Keratinocyte (primary cell): ENCODE measurements at regions not wholly inside any gene's neighbourhood (a gene's known extent, or its start where the extent isn't known, plus 50 kb on each side); places are given as distances from the start of the nearest gene placed in this dataset.

Source experiments
- DNase-seq: peaks from one replicate; pipeline ENCODE4 v3.0.0-alpha.2; 2011; ENCODE audit warnings: low read depth, missing footprints, low spot score
- FAIRE-seq: peaks from 2 replicates; lab custom pipeline; 2011; peaks lifted over from hg19 to GRCh38; lab: Jason Lieb, UNC
- H2AFZ ChIP-seq: 2 replicates; pipeline ENCODE4 v1.6.0; 2012; ENCODE audit warnings: low read length, control low read depth, inconsistent platforms; ENCODE audit not compliant: control insufficient read depth
- H3K27ac ChIP-seq: 2 replicates; pipeline ENCODE4 v1.5.1; 2011; ENCODE audit warnings: low read length; ENCODE audit not compliant: control insufficient read depth, insufficient read depth
- H3K27me3 ChIP-seq: 3 replicates; pipeline ENCODE4 v1.6.0; 2011; ENCODE audit warnings: low read length; ENCODE audit not compliant: control insufficient read depth, insufficient read depth; ENCODE audit errors: extremely low read depth
- H3K36me3 ChIP-seq, 2 experiments: 2 replicates in 1 of 2; 3 replicates in 1 of 2; pipeline ENCODE4 v1.5.1; 2011; ENCODE audit warnings: low read length in 2 of 2, mild to moderate bottlenecking in 1 of 2; ENCODE audit not compliant: control insufficient read depth in 2 of 2, insufficient read depth in 2 of 2; ENCODE audit errors: extremely low read depth in 1 of 2
- H3K4me1 ChIP-seq: 3 replicates; pipeline ENCODE4 v1.5.1; 2011; ENCODE audit warnings: low read length; ENCODE audit not compliant: control insufficient read depth, insufficient read depth; ENCODE audit errors: extremely low read depth
- H3K4me2 ChIP-seq: 3 replicates; pipeline ENCODE4 v1.6.0; 2011; ENCODE audit warnings: low read depth, low read length; ENCODE audit not compliant: control insufficient read depth, insufficient read depth; ENCODE audit errors: extremely low read depth
- H3K4me3 ChIP-seq, 3 experiments: fragments of 200-600 bp in 1 of 3; sonication (generic) in 1 of 3; 2 replicates in 2 of 3; 3 replicates in 1 of 3; pipeline ENCODE4 v1.5.1; 2011 to 2016; ENCODE audit warnings: low read length in 3 of 3, mild to moderate bottlenecking in 3 of 3, control low read depth in 2 of 3, inconsistent platforms in 1 of 3, low read depth in 1 of 3, mixed read lengths in 1 of 3, mixed run types in 1 of 3, moderate library complexity in 1 of 3; ENCODE audit not compliant: control insufficient read depth in 2 of 3, insufficient read depth in 2 of 3; ENCODE audit errors: extremely low read depth in 1 of 3
- H3K79me2 ChIP-seq: 2 replicates; pipeline ENCODE4 v1.6.0; 2012; ENCODE audit warnings: low read length; ENCODE audit not compliant: control insufficient read depth, insufficient read depth
- H3K9ac ChIP-seq: 3 replicates; pipeline ENCODE4 v1.6.0; 2011; ENCODE audit warnings: low read length; ENCODE audit not compliant: control insufficient read depth, insufficient read depth; ENCODE audit errors: extremely low read depth
- H3K9me1 ChIP-seq: 3 replicates; pipeline ENCODE4 v1.6.0; 2011; ENCODE audit warnings: low read length; ENCODE audit not compliant: control insufficient read depth, insufficient read depth; ENCODE audit errors: extremely low read depth
- H3K9me3 ChIP-seq: 2 replicates; pipeline ENCODE4 v1.5.1; 2012; ENCODE audit warnings: low read depth, low read length; ENCODE audit not compliant: control insufficient read depth
- H4K20me1 ChIP-seq: 3 replicates; pipeline ENCODE4 v1.6.0; 2011; ENCODE audit warnings: low read length; ENCODE audit not compliant: control insufficient read depth, insufficient read depth; ENCODE audit errors: extremely low read depth
- EZH2 ChIP-seq: IDR thresholded peaks from one replicate; pipeline ENCODE4 v1.6.1; 2012; ENCODE audit warnings: inconsistent platforms, mild to moderate bottlenecking, low read length, moderate library complexity
- dilution Hi-C: fragments of 300-500 bp; cut with MboI; formaldehyde crosslinking; loops from one replicate; pipeline ENCODE4 v1.7.0; 2020; ENCODE audit warnings: low sequenced_read_pairs; ENCODE audit not compliant: extremely low pct_ligation_motif_present
- TF ChIP-seq, protein P1 (sequence below), 3 experiments: IDR thresholded peaks in 1 of 3; conservative IDR thresholded peaks in 1 of 3; optimal IDR thresholded peaks in 1 of 3; 2 replicates in 2 of 3; 3 replicates in 1 of 3; pipeline versions ENCODE3 to v1.5.1; 2011; ENCODE audit warnings: low read length in 3 of 3, mild to moderate bottlenecking in 3 of 3, moderate library complexity in 2 of 3, control low read depth in 1 of 3, inconsistent platforms in 1 of 3; ENCODE audit not compliant: insufficient read depth in 2 of 3; ENCODE audit errors: extremely low read depth in 1 of 3

DNA sequence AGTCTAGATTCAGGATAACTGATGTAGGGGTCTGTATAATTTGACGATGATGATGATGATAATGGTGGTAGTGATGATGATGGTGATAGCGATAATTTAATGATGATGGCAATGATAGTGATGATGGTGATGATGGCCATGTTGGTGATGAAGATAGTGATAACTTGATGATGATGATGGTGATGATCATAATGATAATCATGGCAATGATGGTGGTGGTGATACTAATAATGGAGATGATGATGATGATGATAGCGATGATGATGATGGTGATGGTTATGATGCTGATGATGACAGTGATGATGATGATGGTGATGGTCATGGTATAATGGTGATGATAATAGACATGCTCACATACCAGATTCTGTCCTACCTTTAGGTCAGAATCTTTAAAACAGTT lies 66.2 kb upstream of the SEZ6L start:
- Histone ChIP-seq H3K4me1 (no peaks in the 10 kb centered on the region), H3K9me3 (no peaks in the 10 kb centered on the region), H3K9me1 (no peaks in the 10 kb centered on the region), H3K4me2 (no peak overlapping the region), H2AFZ (no peak overlapping the region), H3K27ac (no peak overlapping the region), H3K9ac (no peak overlapping the region), H3K4me3 (no peak overlapping the region), H3K36me3 (no peaks in the 10 kb centered on the region), H3K27me3 (no peaks in the 10 kb centered on the region), H3K79me2 (no peaks in the 10 kb centered on the region), H4K20me1 (no peaks in the 10 kb centered on the region)
- dilution Hi-C loops = no loop called here
- no peak for TF ChIP-seq EZH2
- TF ChIP-seq, protein P1, sequence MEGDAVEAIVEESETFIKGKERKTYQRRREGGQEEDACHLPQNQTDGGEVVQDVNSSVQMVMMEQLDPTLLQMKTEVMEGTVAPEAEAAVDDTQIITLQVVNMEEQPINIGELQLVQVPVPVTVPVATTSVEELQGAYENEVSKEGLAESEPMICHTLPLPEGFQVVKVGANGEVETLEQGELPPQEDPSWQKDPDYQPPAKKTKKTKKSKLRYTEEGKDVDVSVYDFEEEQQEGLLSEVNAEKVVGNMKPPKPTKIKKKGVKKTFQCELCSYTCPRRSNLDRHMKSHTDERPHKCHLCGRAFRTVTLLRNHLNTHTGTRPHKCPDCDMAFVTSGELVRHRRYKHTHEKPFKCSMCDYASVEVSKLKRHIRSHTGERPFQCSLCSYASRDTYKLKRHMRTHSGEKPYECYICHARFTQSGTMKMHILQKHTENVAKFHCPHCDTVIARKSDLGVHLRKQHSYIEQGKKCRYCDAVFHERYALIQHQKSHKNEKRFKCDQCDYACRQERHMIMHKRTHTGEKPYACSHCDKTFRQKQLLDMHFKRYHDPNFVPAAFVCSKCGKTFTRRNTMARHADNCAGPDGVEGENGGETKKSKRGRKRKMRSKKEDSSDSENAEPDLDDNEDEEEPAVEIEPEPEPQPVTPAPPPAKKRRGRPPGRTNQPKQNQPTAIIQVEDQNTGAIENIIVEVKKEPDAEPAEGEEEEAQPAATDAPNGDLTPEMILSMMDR (optimal IDR thresholded peaks at IDR 0.05 in 1 of 3, IDR thresholded peaks at IDR 0.05 in 1 of 3, conservative IDR thresholded peaks at IDR 0.05 in 1 of 3; ENCODE audit: extremely low read depth in 1 of 3, insufficient read depth in 2 of 3, low read length in 3 of 3) = no peak
- no peak for DNase-seq
- no peak for FAIRE-seq

DNA sequence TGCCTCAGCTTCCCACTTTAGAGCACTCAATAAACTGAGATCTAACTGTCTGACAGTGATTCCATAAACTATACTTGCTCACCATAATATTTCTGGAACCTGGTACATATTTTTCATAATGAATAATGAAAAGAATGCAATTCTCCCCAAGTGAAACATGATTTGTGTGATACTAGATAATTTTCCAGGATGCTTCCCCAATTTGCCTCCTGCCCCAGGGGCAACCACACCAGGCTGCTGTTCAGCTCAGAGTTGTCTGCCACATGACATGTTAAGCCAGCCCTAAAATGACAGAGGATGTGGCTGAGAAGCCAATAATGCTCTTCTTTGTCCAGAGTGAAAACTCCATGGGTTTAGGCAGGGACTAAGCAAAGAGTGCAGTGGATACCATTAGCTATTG lies 62.9 kb upstream of the SEZ6L start:
- Histone ChIP-seq H3K79me2 (no peaks in the 10 kb centered on the region), H3K4me3 (no peak overlapping the region), H3K4me2 (no peak overlapping the region), H3K9ac (no peak overlapping the region), H3K4me1 (no peaks in the 10 kb centered on the region), H3K36me3 (no peaks in the 10 kb centered on the region), H3K27me3 (no peaks in the 10 kb centered on the region), H3K27ac (no peak overlapping the region), H3K9me1 (no peaks in the 10 kb centered on the region), H4K20me1 (no peaks in the 10 kb centered on the region), H2AFZ (no peak overlapping the region), H3K9me3 (no peaks in the 10 kb centered on the region)
- DNase-seq (no peak), FAIRE-seq (no peak)
- TF ChIP-seq, protein P1 (optimal IDR thresholded peaks at IDR 0.05 in 1 of 3, IDR thresholded peaks at IDR 0.05 in 1 of 3, conservative IDR thresholded peaks at IDR 0.05 in 1 of 3; ENCODE audit: extremely low read depth in 1 of 3, insufficient read depth in 2 of 3, low read length in 3 of 3) = no peak
- TF ChIP-seq EZH2 = no peak
- dilution Hi-C loops = no loop called here
